Common myeloid progenitor, CD34-positive (primary cell): ENCODE measurements at regions not wholly inside any gene's neighbourhood (a gene's known extent, or its start where the extent isn't known, plus 50 kb on each side); places are given as distances from the start of the nearest gene placed in this dataset.

Experiments used
- CTCF ChIA-PET: fragments of 350-600 bp; sonication (Branson Sonifier 250); formaldehyde crosslinking; loops from one replicate; lab custom pipeline; 2021; ENCODE audit warnings: antibody characterized with exemption; lab: Charles Lee
- POLR2A ChIA-PET: fragments of 350-600 bp; sonication (Branson Sonifier 250); formaldehyde crosslinking; loops from one replicate; lab custom pipeline; 2021; ENCODE audit warnings: antibody characterized with exemption; lab: Charles Lee
- DNase-seq, 3 donors: peaks; one replicate each; pipeline versions ENCODE4 v3.0.0 to v3.0.0-alpha.2; 2013
- H3K27ac ChIP-seq, 2 experiments: 1 replicate in 1 of 2; 2 replicates in 1 of 2; pipeline ENCODE4 v1.7.0; 2013; ENCODE audit warnings: inconsistent platforms in 2 of 2, low read length in 2 of 2, mild to moderate bottlenecking in 2 of 2, low read depth in 1 of 2, moderate library complexity in 1 of 2; ENCODE audit not compliant: severe bottlenecking in 2 of 2, insufficient read depth in 1 of 2, poor library complexity in 1 of 2
- H3K27me3 ChIP-seq, 5 experiments: replicated peaks in 2 of 5; 1 replicate in 3 of 5; 2 replicates in 2 of 5; pipeline versions ENCODE4 v1.6.1 to v1.7.0; 2013; ENCODE audit warnings: low read length in 4 of 5, mild to moderate bottlenecking in 2 of 5, moderate library complexity in 2 of 5, inconsistent platforms in 1 of 5; ENCODE audit not compliant: insufficient read depth in 5 of 5, control insufficient read depth in 4 of 5
- H3K36me3 ChIP-seq, 4 experiments: 1 replicate in 2 of 4; 2 replicates in 2 of 4; pipeline versions ENCODE4 v1.6.1 to v1.7.0; 2013; ENCODE audit warnings: low read length in 3 of 4, control low read depth in 1 of 4, mild to moderate bottlenecking in 1 of 4; ENCODE audit not compliant: control insufficient read depth in 4 of 4, insufficient read depth in 4 of 4
- H3K4me1 ChIP-seq, 4 experiments: 1 replicate in 3 of 4; 2 replicates in 1 of 4; pipeline versions ENCODE4 v1.6.1 to v1.7.1; 2013; ENCODE audit warnings: low read length in 3 of 4, mild to moderate bottlenecking in 3 of 4, control low read depth in 1 of 4, inconsistent platforms in 1 of 4, moderate library complexity in 1 of 4; ENCODE audit not compliant: control insufficient read depth in 4 of 4, insufficient read depth in 4 of 4; ENCODE audit errors: control extremely low read depth in 1 of 4
- H3K4me3 ChIP-seq, 7 experiments: 1 replicate in 4 of 7; 2 replicates in 3 of 7; pipeline versions ENCODE4 v1.5.1 to v1.7.0; 2013; ENCODE audit warnings: mild to moderate bottlenecking in 7 of 7, low read length in 6 of 7, moderate library complexity in 6 of 7, inconsistent platforms in 2 of 7, low read depth in 2 of 7, control low read depth in 1 of 7; ENCODE audit not compliant: insufficient read depth in 4 of 7, control insufficient read depth in 1 of 7; ENCODE audit errors: extremely low read depth in 1 of 7
- H3K9me3 ChIP-seq, 5 experiments: 1 replicate in 4 of 5; 2 replicates in 1 of 5; pipeline versions ENCODE4 v1.6.1 to v1.7.1; 2013; ENCODE audit warnings: low read length in 4 of 5, mild to moderate bottlenecking in 2 of 5, inconsistent platforms in 1 of 5, low read depth in 1 of 5, moderate library complexity in 1 of 5; ENCODE audit not compliant: control insufficient read depth in 4 of 5, insufficient read depth in 2 of 5; ENCODE audit errors: control extremely low read depth in 1 of 5
- WGBS: methylation state at CpG from one replicate; pipeline ENCODE4 v1.1.5; 2013; ENCODE audit not compliant: insufficient coverage; 5-methylcytosine and 5-hydroxymethylcytosine counted together

DNA sequence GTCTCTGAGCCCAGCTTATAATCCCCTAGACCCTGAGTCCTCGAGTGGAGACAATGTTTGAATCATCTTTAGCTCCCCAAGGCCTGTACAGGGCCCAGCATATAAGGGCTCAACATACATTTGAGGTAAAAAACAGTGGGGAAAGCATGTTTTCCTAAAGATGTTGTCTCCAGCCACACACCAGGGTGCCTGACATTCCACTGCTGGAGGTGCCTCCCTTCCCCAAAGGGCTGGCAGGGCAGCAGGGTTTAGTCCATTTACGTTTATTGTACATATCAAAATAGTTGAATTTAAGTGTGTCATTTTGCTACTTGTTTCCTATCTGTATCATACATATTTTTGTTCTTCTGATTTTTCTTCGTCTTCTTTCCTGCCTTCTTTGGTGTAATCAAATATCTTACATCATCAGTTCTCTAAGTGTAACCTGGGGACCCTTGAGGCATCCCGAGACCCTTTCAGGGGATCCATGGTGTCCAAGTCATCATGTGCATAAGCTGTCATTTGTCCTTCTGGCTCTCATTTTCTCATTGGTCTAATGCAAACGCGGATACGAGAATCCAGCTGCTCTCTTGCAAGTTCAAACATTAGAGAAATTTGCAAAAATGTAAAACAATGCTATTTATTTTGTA, 101.6 kb downstream of the PDGFA start:
- CTCF ChIA-PET: no interaction called here
- H3K9me3 ChIP-seq: peaks cover 0 to 25% (median 10%) of the 10 kb centered on the region in 5 experiments
- POLR2A ChIA-PET: no interaction called here
- 100% methylated on average over 3 of the region's 7 CpGs for WGBS
- no peak overlapping the region for H3K27ac ChIP-seq
- no peaks in the 10 kb centered on the region for H3K4me1 ChIP-seq
- no peaks in the 10 kb centered on the region for H3K36me3 ChIP-seq
- no peak overlapping the region for H3K4me3 ChIP-seq
- DNase-seq: no peak
- H3K27me3 ChIP-seq: no peaks in the 10 kb centered on the region

DNA sequence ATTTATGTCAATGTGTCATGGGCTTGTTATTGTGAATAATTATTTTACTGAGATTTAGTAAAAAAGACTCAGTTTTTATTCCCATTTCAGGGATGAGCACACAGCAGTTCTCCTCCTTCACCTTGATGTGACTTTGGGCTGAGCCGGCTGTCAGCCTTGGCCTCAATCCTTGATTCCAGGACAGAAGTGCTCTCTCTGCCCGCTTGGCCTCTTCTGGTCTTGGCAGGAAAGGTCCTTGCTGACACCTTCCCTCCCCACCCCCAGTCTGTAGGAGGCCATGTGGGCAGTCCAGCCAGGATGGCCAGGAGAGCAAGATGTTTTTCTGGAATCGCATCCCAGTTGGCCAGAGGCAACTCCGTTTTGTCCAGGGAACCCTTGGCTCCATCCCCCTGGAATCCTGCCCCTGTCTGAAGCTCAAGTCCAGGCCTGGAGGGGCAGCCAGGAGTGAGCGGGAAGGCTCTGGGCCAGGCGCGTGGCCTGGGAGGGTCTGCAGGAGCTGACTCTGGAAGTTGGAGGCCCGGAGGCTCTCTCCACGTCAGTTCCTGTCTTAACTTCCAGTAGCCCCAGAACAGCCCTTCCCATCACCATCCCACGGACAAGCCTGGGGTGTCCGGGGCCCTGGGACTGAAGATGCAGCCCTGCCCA, 100.9 kb downstream of the PDGFA start:
- H3K27me3 ChIP-seq: no peaks in the 10 kb centered on the region
- WGBS: 100% methylated on average over 8 of the region's 11 CpGs
- peaks cover 0 to 25% (median 10%) of the 10 kb centered on the region in 5 experiments for H3K9me3 ChIP-seq
- no peak for DNase-seq
- H3K4me1 ChIP-seq: no peaks in the 10 kb centered on the region
- no peaks in the 10 kb centered on the region for H3K36me3 ChIP-seq
- H3K4me3 ChIP-seq: no peak overlapping the region
- ChIA-PET POLR2A (no interaction called here), CTCF (no interaction called here)
- H3K27ac ChIP-seq: no peak overlapping the region

DNA sequence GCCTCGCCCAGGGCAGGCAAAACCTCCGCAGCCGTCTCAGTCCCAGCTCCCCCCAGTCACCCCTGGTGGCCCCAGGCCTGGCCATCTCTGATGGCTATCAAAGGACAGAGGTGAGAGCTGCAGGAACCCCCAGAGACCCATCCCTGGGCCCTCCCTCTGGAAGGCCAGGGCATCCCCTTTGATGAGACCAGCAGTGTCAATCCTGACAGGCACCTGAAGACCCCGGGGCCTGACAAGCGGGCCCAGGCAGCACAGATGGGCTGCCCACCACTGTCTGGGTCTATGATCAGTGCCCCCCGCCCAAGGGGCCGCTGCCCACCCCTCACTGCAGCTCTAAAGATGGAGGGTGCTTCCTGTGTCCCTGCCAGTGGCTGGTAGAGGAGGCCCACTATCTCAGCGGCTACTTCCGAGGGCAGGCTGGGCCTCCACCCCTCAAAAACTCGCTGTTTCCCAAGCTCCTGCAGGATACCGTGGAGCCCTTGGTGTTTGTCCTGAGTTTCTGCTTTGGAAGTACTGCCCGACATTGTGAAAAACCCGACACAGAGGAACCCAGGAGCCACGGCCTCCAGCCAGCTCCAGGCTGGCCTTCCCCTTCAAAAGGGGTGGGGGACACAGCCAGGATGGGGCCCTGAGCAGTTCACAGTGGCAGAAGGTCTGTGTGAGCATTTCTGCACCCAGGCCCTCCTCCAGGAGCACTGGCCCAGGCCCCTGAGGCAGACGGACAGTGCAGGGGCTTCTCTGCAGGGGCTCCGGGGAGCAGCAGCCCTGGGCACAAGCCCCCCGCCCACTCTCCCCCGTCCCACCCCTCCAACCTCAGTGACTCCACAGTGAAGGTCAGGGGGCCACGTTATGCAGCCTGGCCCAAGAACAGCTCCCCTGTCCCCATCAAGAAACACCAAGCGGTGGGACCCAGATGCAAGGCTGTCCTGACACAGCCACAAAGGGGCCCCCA, 99.2 kb downstream of the PDGFA start:
- Histone ChIP-seq H3K27me3 (no peaks in the 10 kb centered on the region), H3K4me3 (no peak overlapping the region), H3K4me1 (no peaks in the 10 kb centered on the region), H3K27ac (no peak overlapping the region), H3K36me3 (no peaks in the 10 kb centered on the region), H3K9me3 (peaks cover 0 to 25% (median 10%) of the 10 kb centered on the region in 5 experiments)
- WGBS: 90% methylated on average over 15 of the region's 20 CpGs
- ChIA-PET CTCF (no interaction called here), POLR2A (no interaction called here)
- no peak for DNase-seq

DNA sequence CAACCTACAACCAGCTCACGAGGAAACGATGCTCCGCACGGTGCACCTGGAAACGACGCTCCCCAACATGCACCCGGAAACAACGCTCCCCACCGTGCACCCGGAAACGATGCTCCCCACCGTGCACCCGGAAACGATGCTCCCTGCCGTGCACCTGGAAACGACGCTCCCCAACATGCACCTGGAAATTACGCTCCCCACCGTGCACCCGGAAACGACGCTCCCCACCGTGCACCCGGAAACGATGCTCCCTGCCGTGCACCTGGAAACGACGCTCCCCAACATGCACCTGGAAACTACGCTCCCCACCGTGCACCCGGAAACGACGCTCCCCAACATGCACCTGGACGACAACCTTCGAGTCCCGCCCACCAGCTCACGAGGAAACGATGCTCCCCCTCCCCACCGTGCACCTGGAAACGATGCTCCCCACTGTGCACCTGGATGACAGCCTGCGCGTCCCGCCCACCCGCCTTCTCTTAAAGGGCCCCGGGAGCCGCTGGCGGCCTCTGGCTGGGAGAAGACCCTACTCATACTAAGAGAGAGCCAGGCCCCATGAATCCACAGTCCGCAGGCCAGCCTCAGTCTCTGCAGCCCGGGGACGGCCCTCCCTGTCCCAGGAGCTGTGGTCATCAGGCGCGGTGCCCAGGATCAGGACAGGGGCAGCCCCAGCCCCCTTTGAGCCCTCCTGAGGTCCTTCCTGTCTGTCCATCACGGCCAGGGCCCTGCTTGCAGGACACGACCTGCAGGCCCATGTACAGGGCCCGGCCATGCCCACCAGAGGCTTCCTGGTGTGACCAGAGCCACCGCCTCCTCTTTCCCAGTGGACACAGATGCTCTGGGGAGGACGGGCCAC, 98.3 kb downstream of the PDGFA start:
- CTCF ChIA-PET: interaction anchor here (1.3 kb wide), 1 partner anchor 11 kb away, joined by 4 read pairs; no protein-coding TSS in a partner anchor
- peaks cover 0 to 25% (median 10%) of the 10 kb centered on the region in 5 experiments for H3K9me3 ChIP-seq

DNA sequence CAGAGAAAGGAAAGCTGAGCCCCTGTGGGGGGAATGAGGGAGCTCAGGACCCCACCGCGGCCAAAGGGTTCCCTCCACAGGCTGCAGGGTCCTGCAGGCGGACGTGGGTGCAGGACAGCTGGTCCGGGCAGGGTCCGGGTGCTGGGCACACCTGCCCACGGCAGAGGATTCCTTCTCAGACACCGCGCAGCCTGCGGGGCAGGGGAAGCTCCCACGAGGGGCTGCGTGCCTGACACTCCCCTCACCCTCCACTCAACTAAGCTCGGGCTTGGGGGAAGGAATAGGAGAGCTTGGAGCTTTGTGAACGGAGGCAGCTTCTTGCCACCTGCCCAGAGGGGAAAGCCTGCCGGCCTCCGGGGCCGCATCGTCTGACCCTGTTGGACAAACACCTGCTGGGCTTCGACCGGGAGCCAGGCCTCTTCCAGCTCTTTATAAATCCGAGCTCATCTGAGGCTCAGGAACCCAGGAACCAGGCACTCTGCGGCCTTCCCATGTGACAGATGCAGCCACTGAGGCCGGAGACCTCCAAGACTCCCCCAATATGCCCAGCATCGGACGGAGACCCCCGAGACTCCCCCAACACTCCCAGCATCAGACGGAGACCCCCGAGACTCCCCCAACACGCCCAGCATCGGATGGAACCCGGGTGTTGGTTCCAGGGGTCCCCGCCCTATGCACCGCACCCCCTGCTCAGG, 97.3 kb downstream of the PDGFA start:
- peaks cover 0 to 16% (median 6%) of the 10 kb centered on the region in 5 experiments for H3K9me3 ChIP-seq
- DNase-seq: no peak
- no peaks in the 10 kb centered on the region for H3K36me3 ChIP-seq
- H3K27ac ChIP-seq: no peak overlapping the region
- no peaks in the 10 kb centered on the region for H3K4me1 ChIP-seq
- POLR2A ChIA-PET: no interaction called here
- CTCF ChIA-PET: interaction anchor here (1.3 kb wide), 1 partner anchor 10 kb away, joined by 4 read pairs; no protein-coding TSS in a partner anchor
- no peak overlapping the region for H3K4me3 ChIP-seq
- 89% methylated on average over 20 of the region's 33 CpGs for WGBS
- H3K27me3 ChIP-seq: no peaks in the 10 kb centered on the region

More for the DNA sequence above, 98.3 kb downstream of the PDGFA start:
- H3K4me1 ChIP-seq: no peaks in the 10 kb centered on the region
- POLR2A ChIA-PET: no interaction called here
- no peak overlapping the region for H3K4me3 ChIP-seq
- H3K36me3 ChIP-seq: no peaks in the 10 kb centered on the region
- no peaks in the 10 kb centered on the region for H3K27me3 ChIP-seq
- WGBS: 74% methylated on average over 55 of the region's 57 CpGs
- no peak for DNase-seq
- H3K27ac ChIP-seq: no peak overlapping the region

DNA sequence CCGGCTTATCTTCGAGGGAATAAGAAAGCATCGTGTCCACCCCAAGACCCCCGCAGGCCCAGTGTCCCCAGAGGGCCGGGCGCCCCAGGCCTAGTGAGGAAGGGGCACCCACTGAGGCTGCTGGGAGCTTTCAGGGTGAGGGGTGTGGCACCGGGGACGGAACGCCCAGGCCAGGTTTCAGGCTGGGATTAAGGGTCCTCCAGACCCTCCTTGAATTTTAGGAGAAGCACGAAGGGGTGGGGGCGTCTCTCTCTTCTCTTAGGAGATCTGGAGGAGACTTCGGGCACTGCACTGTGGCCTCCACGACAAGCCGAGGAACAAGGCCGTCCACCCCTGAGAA, 96.8 kb downstream of the PDGFA start:
- ChIA-PET CTCF (interaction anchor here (1.3 kb wide), 1 partner anchor 9 kb away, joined by 4 read pairs; no protein-coding TSS in a partner anchor), POLR2A (no interaction called here)
- no peak overlapping the region for H3K4me3 ChIP-seq
- H3K27ac ChIP-seq: no peak overlapping the region
- no peaks in the 10 kb centered on the region for H3K27me3 ChIP-seq
- H3K4me1 ChIP-seq: no peaks in the 10 kb centered on the region
- DNase-seq: no peak
- no peaks in the 10 kb centered on the region for H3K36me3 ChIP-seq
- 92% methylated on average over 10 of the region's 15 CpGs for WGBS
- H3K9me3 ChIP-seq: peaks cover 0 to 10% (median 4%) of the 10 kb centered on the region in 5 experiments
